Heart right ventricle (tissue), 16 donors: ENCODE measurements at regions not wholly inside any gene's neighbourhood (a gene's known extent, or its start where the extent isn't known, plus 50 kb on each side); places are given as distances from the start of the nearest gene placed in this dataset.

ENCODE experiments used
- ATAC-seq, 8 donors: fragments of 200-7000 bp; cut with Tn5 transposase; one replicate each; pipeline ENCODE4 v1.9.1; 2020; ENCODE audit warnings: mild to moderate bottlenecking in 8 of 8, moderate library complexity in 8 of 8, moderate number of reproducible peaks in 1 of 8
- DNase-seq, 2 donors: peaks; one replicate each; pipeline ENCODE4 v3.0.0-alpha.2; 2020
- H3K27ac ChIP-seq, 10 donors: fragments of 200-600 bp; sonication (generic) in 2 of 10; one replicate each; pipeline versions ENCODE4 v1.5.0 to v1.8.0; 2020 to 2022; ENCODE audit warnings: mild to moderate bottlenecking in 3 of 10
- H3K27me3 ChIP-seq, 7 donors: fragments of 200-600 bp; one replicate each; pipeline ENCODE4 v1.8.0; 2021 to 2022; ENCODE audit warnings: mild to moderate bottlenecking in 2 of 7
- H3K36me3 ChIP-seq, 9 donors: fragments of 200-600 bp; sonication (generic) in 1 of 9; one replicate each; pipeline versions ENCODE4 v1.5.0 to v1.8.0; 2020 to 2022; ENCODE audit warnings: mild to moderate bottlenecking in 2 of 9
- H3K4me1 ChIP-seq, 9 donors: fragments of 200-600 bp; sonication (generic) in 1 of 9; one replicate each; pipeline versions ENCODE4 v1.5.0 to v1.8.0; 2020 to 2022; ENCODE audit warnings: mild to moderate bottlenecking in 4 of 9
- H3K4me3 ChIP-seq, 10 donors: fragments of 200-600 bp; sonication (generic) in 2 of 10; one replicate each; pipeline versions ENCODE4 v1.5.0 to v1.8.0; 2020 to 2022; ENCODE audit warnings: mild to moderate bottlenecking in 7 of 10, moderate library complexity in 2 of 10
- H3K9me3 ChIP-seq, 11 donors: fragments of 200-600 bp in 10 of 11; sonication (generic) in 2 of 11; one replicate each; pipeline versions ENCODE4 v1.5.0 to v1.8.0; 2013 to 2022; ENCODE audit warnings: mild to moderate bottlenecking in 2 of 11, control low read depth in 1 of 11, moderate library complexity in 1 of 11
- CTCF ChIP-seq, 9 donors: fragments of 200-600 bp; sonication (generic) in 2 of 9; IDR thresholded peaks; one replicate each; pipeline versions ENCODE4 v1.5.0 to v1.8.0; 2021 to 2022; ENCODE audit warnings: antibody characterized with exemption in 9 of 9, mild to moderate bottlenecking in 5 of 9, moderate library complexity in 1 of 9
- WGBS, 2 donors: extraction: QIAGEN DNeasy Blood & Tissue Kit; methylation state at CpG; one replicate each; pipeline ENCODE4 v1.1.7; 2013; ENCODE audit warnings: inconsistent platforms in 1 of 2; 5-methylcytosine and 5-hydroxymethylcytosine counted together
- intact Hi-C, 10 donors: fragments of 100-400 bp; cut with DNase I; formaldehyde crosslinking; loops; one replicate each; pipeline versions ENCODE4 v1.11.1 to v1.14.2; 2022
- donor health status: Arrhythmogenic right ventricular cardiomyopathy.
- donor health status: ischemic (EF 13 %, LVEDD 7.1; RV severe dilation, severe dysfunction).
- donor health status: healthy with polysubstance abuse.
- donor health status: DM: no; HTN: yes; CAD: no.
- donor health status: DM: no; HTN: no; CAD: no.
- donor health status: ischemic (EF 25% LVEDD 6.9; RV normal size, moderate dysfunction).
- donor health status: ischemic (EF 25% LVEDD 5.7; RV mildly dilated, moderate dysfunction).
- donor health status: healthy.
- donor health status: DM: yes; HTN: yes; CAD: no.
- donor health status: Ischemic cardiomyopathy.
- donor health status: ischemic (EF 35%, LVEDD 5.7; RV mildly dilated, moderate dysfunction).
- donor health status: nonischemic (EF 11% LVEDD 7.7; RV severe dilation, severe dysfunction).
- donor health status: DM: yes; HTN: yes; CAD: no.
- donor health status: PGD.
- donor health status: ischemic (EF 29% LVEDD 5.4; RV normal size, mild dysfunction).
- donor health status: nonischemic (EF 23%, LVEDD 6.1; RV moderate dilation, normal function).

- Histone ChIP-seq H3K4me1 (no peaks in the 10 kb centered on the region), H3K27me3 (peaks cover 0 to 6% (median 0%) of the 10 kb centered on the region in 7 donors), H3K27ac (no peak overlapping the region), H3K36me3 (no peaks in the 10 kb centered on the region), H3K4me3 (no peak overlapping the region), H3K9me3 (peaks cover 0 to 1% (median 0%) of the 10 kb centered on the region in 11 donors)
- no peak for TF ChIP-seq CTCF (IDR thresholded peaks at IDR 0.05)
- intact Hi-C loops = no loop called here
- WGBS, 2 donors = 65 to 69% methylated on average over 5 of the region's 5 CpGs
- ATAC-seq = no peak
- DNase-seq = no peak
Observed at GRCh38 chr2:200211643-200212042, 94.8 kb upstream of the SPATS2L start.

- H3K36me3 ChIP-seq = no peaks in the 10 kb centered on the region
- ATAC-seq = no peak
- H3K27me3 ChIP-seq = peaks cover 0 to 6% (median 0%) of the 10 kb centered on the region in 7 donors
- no peak for DNase-seq
- WGBS, 2 donors = 86 to 91% methylated on average over 5 of the region's 5 CpGs
- TF ChIP-seq CTCF (IDR thresholded peaks at IDR 0.05) = no peak
- no peaks in the 10 kb centered on the region for H3K9me3 ChIP-seq
- no peak overlapping the region for H3K4me3 ChIP-seq
- no peaks in the 10 kb centered on the region for H3K4me1 ChIP-seq
- no peak overlapping the region for H3K27ac ChIP-seq
- intact Hi-C loops = no loop called here
Observed at GRCh38 chr2:200212862-200213425, 93.5 kb upstream of the SPATS2L start.

DNA sequence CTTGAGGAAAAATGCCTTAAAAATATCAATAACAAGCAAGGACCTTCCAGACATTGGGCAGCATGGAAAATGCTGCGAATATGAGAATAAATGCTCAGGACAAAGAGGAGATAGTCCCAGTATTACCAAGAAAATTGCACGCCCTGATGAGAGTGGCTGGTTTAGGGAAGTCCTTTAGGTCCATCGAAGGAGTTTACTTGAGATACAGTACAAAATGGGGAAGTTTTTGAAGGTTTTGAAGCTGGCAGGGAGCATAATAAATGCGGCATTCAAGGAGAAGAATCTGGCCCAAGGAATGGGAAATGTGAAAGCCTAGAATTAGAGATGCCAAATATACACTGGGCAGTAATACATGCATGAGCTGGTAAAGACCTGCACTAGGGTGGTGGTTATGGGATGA, 90.2 kb upstream of the SPATS2L start:
- no peaks in the 10 kb centered on the region for H3K36me3 ChIP-seq
- DNase-seq = no peak
- no peaks in the 10 kb centered on the region for H3K9me3 ChIP-seq
- intact Hi-C loops = no loop called here
- ATAC-seq = no peak
- WGBS, 2 donors = 83 to 89% methylated on average over 4 of the region's 4 CpGs
- no peak overlapping the region for H3K27ac ChIP-seq
- H3K4me3 ChIP-seq = no peak overlapping the region
- TF ChIP-seq CTCF (IDR thresholded peaks at IDR 0.05) = no peak
- H3K27me3 ChIP-seq = no peaks in the 10 kb centered on the region
- H3K4me1 ChIP-seq = no peaks in the 10 kb centered on the region

- DNase-seq (no peak), ATAC-seq (no peak)
- 94 to 100% methylated on average over 1 of the region's 1 CpG for WGBS, 2 donors
- no peaks in the 10 kb centered on the region for H3K9me3 ChIP-seq
- no peak overlapping the region for H3K4me3 ChIP-seq
- intact Hi-C loops = no loop called here
- no peak for TF ChIP-seq CTCF (IDR thresholded peaks at IDR 0.05)
- H3K27me3 ChIP-seq = no peaks in the 10 kb centered on the region
- H3K27ac ChIP-seq = no peak overlapping the region
- H3K4me1 ChIP-seq = no peaks in the 10 kb centered on the region
- no peaks in the 10 kb centered on the region for H3K36me3 ChIP-seq
Observed at GRCh38 chr2:200217320-200217719, 89.2 kb upstream of the SPATS2L start.
